RPMI8226 (cell line): ENCODE measurements at regions not wholly inside any gene's neighbourhood (a gene's known extent, or its start where the extent isn't known, plus 50 kb on each side); places are given as distances from the start of the nearest gene placed in this dataset.
"Not testable (repeated sequence)": the region's sequence is repeated elsewhere in the genome, so short reads cannot be mapped to it uniquely, and the experiment has no call there.

Experiments
- DNase-seq: peaks from one replicate; pipeline ENCODE4 v3.0.0-alpha.2; 2015

DNA sequence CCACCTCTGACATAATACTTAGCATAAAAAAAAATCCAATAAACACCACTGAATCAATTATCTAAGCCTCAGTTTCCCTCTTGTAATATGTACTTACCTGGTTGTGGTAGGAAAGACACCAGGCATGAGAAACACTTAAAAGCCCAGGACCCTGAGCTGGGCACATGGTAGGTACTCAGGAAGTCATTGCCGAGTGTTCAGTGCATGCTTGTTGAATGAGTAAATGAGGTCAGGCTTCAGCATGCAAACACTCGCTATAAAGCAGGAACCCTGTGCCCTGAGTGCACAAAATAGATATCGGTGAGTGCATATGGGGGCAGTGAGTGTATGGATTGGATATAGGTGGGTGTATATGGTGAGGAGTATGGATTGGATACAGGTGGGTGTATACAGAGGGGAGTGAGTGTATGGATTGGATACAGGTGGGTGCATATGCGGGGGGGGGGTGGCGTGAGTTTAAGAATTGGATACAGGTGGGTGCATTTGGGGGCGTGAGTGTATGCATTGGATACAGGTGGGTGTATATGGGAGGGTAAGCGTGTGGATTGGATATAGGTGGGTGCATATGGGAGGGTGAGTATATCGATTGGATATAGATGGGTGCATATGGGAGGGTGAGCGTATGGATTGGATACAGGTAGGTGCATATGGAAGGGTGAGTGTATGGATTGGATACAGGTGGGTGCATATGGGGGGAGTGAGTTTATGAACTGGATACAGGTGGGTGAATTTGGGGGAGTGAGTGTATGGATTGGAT is 194.3 kb upstream of the MSX2 start:
- no peak for DNase-seq

- DNase-seq, result no peak
Observed at GRCh38 chr5:174531782-174532191, 192.6 kb upstream of the MSX2 start.

- DNase-seq, result peak; percentile 63
Observed at GRCh38 chr5:174532455-174533453, 191.6 kb upstream of the MSX2 start.

- no peak for DNase-seq
Observed at GRCh38 chr5:174533751-174534241, 190.6 kb upstream of the MSX2 start.

DNA sequence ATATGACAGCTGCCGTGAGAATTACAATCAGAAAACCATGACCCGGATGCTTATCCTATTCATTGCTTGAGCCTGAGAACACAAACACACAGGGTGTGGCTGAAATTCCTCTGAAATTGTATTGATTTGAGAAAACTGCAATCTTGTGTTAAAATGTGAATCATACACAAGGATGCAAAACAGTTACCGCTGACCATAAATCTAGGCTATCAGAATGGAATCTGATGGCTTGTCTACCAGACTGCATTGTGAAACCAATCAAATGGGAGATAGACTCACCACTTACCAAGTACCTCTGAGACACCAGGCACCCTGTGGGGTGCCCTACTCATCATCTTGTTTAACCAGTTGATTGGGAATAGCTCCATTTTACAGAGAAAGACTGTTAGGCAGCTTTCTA is 188.7 kb upstream of the MSX2 start:
- DNase-seq, result no peak

DNA sequence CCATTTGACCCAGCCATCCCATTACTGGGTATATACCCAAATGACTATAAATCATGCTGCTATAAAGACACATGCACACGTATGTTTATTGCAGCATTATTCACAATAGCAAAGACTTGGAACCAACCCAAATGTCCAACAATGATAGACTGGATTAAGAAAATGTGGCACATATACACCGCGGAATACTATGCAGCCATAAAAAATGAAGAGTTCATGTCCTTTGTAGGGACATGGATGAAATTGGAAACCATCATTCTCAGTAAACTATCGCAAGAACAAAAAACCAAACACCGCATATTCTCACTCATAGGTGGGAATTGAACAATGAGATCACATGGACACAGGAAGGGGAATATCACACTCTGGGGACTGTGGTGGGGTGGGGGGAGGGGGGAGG is 184.6 kb upstream of the MSX2 start:
- not testable (repeated sequence) for DNase-seq

DNA sequence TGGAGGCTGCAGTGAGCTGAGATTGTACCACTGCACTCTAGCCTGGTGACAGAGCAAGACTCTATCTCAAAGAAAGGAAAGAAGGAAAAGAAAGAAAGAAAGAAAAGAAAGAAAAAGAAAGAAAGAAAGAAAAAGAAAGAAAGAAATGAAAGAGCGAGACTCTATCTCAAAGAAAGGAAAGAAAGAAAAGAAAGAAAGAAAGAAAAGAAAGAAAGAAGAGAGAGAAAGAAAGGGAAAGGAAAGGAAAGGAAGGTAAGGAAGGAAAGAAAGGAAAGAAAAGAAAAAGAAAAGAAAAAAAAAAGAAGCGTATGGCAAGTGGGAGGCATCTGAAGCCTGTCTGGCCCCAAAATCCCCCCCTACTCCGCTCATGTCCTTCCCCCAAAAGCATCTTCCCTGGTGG is 182.3 kb upstream of the MSX2 start:
- no peak for DNase-seq

GRCh38 chr5:174542471-174542870 is 181.9 kb upstream of the MSX2 start:
- DNase-seq, result no peak

- no peak for DNase-seq
Observed at GRCh38 chr5:174545926-174546325, 178.5 kb upstream of the MSX2 start.

DNA sequence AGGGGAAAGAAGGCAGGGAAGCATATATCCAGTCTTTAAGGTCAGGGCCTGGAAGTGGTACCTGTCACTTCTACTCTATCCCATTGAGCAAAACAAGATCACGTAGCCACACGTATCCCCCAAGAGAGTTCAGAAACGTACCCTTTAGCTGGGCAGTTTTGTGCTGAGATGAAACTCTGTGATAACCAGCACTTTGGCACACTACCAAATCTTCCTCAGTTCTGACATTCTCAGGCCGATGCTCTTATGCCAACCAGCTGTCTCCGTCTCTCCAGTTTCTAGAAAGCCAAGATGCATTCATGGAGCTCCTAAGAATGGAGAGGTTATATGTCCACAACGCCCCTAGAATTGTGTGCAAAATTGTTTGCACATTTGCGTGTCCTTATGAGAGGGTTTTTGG is 176.6 kb upstream of the MSX2 start:
- DNase-seq, result no peak

DNA sequence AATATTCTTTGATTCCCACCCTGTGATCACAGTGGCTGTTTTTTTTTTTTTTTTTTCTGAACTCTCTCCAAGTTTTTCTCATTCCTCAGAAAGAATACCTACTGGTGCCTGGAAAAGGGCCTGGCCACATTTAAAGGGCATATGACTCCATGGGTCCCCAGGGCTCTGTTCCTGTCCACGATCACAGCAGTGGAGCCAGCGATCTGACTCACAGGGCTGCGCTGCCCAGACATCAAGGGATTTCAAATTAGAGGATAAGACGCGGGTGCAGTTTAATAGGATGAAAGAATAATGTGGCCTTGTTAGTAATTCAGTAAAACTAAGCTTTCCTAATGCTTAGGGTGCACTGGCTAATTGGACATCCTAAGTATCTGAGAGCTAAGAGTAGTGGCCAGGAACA is 175.1 kb upstream of the MSX2 start:
- DNase-seq, result no peak

DNA sequence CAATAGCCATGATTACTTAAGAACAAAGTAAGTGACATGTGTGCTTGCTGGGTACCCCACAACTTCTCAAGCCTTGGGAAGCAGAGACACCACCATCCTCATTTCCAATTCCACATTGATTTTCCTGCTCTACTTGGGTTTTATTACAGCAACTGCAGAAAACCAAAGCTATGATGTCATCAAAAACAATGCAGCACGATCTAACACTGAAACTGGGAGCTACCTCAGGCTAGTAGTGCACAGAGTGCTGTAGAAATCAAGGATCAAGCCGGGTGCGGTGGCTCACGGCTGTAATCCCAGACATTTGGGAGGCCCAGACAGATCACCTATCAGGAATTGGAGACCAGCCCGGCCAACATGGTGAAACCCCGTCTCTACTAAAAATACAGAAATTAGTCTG is 174.4 kb upstream of the MSX2 start:
- DNase-seq, result no peak

DNA sequence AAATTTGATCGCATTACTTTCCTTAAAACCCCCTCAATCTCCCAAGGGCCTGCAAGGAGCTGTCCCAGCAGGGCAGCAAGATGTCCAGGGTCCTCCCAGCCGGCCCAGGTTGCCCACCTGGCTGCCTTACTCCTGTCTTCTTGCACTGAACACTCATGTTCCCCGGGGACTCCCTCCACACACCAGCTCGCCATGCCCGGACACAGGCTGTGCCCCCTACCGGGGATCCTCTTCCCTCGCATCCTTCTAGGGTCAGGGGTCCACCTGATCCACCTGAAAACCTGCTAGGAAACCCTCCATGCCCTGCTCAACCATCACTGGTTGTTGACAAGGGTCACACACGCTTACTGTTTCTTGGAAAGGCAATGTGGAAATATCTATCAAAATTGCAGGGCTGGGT is 172.0 kb upstream of the MSX2 start:
- no peak for DNase-seq

DNA sequence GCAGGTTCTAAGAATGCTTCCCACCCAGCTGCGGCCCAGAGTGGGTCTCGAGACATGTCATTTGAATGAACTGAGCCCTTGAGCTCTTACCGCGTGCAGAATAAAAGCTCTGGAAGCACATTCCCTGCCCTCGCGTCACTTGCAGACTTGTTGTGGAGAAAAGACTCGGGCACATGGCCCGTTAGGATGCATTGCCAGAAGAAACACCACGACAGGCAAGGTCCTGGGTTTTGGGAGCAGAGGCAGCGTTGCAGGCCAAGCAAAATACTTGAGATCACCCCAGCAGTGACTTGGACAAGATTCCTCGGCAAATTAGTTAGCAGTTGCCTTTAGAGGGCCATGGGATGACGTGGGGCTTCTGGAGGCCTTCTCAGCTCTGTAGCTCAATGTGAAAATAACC is 170.8 kb upstream of the MSX2 start:
- no peak for DNase-seq

GRCh38 chr5:174555726-174556125 is 168.7 kb upstream of the MSX2 start:
- no peak for DNase-seq

DNA sequence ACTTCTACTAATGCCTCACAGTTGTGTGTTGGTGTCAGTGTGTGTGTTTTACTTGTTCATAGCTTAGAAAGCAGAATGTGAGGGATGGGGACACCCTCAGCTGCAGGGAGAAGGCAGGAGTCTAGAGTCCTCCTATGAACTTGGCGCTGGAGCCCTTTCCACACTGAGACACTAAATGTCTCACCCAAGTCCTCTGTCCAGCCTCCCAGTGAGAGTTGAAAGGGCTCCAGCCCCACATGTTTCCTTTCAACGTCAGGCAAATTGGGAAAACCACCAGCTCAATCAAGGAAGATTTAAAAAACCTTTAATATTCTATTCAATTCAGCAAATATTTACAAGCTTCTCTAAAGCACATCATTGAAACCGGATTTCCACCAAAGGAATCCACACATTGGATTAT is 167.6 kb upstream of the MSX2 start:
- DNase-seq, result no peak

- no peak for DNase-seq
Observed at GRCh38 chr5:174558190-174558589, 166.2 kb upstream of the MSX2 start.

- DNase-seq, result no peak
Observed at GRCh38 chr5:174559141-174559540, 165.2 kb upstream of the MSX2 start.

GRCh38 chr5:174559566-174560090 is 164.8 kb upstream of the MSX2 start:
- no peak for DNase-seq

DNA sequence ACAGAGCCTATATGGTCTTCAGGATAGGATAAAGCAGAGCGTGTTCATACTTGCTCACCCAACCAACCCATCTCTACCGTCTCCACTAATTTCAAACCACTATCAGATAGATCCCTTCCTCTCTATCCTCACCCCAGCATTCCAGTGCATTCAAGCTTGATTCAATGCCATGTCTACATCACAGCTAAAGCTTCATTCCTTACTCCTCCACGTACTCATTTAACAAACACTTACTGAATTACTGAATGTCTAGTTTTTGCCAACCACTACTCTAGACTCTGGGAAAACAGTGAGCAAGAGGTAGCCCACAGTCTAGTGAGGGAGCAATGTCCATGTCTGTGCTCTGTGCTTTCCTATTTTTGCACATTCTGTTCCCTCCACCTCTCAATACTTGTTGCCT is 163.5 kb upstream of the MSX2 start:
- DNase-seq, result no peak

- DNase-seq, result peak; percentile 23
Observed at GRCh38 chr5:174563040-174563439, 161.3 kb upstream of the MSX2 start.

DNA sequence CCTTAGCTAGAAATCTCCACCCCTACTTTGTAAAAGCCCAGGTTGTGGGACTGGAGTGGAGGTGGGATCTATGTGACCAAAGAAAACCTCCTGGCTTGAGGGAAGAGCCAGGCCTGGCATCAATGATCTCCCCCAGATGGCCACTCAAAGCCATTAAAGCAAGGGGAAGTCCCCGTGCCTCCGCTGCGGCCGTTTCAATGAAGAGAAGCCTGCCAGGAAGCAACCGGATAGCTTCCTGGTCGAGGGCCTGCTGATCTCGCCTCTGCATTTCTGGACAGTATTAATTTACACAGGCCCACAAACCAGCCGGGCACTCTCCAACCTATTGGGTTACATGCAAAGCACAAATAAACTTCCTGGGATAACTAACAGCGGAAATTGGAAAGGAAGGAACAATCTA is 160.5 kb upstream of the MSX2 start:
- no peak for DNase-seq

- no peak for DNase-seq
Observed at GRCh38 chr5:174567506-174568141, 156.8 kb upstream of the MSX2 start.
